ENCODE measurements at regions not wholly inside any gene's neighbourhood (a gene's known extent, or its start where the extent isn't known, plus 50 kb on each side); places are given as distances from the start of the nearest gene placed in this dataset.

GRCh38 chr6:99189823-99190721 lies 159.4 kb downstream of the FAXC start:
- ATAC-seq: no peak
- no peak for TF ChIP-seq BACH2 (CRISPR knock-in tag; IDR thresholded peaks at IDR 0.05; ENCODE audit: borderline replicate concordance)
- no peak for TF ChIP-seq GLIS3 (CRISPR knock-in tag; IDR thresholded peaks at IDR 0.05)
- TF ChIP-seq ZNF565 (CRISPR knock-in tag; conservative IDR thresholded peaks at IDR 0.05; ENCODE audit: low read depth): no peak
- TF ChIP-seq OSR1 (CRISPR knock-in tag; IDR thresholded peaks at IDR 0.05): no peak
- TF ChIP-seq ISL1 (CRISPR knock-in tag; IDR thresholded peaks at IDR 0.05): no peak
- no peak for TF ChIP-seq ZNF8 (CRISPR knock-in tag; IDR thresholded peaks at IDR 0.05)
- no peak for TF ChIP-seq ZC3H10 (CRISPR knock-in tag; IDR thresholded peaks at IDR 0.05)
- no peak for TF ChIP-seq ZFP3 (CRISPR knock-in tag; IDR thresholded peaks at IDR 0.05)
- no peak for TF ChIP-seq ESRRG (CRISPR knock-in tag; IDR thresholded peaks at IDR 0.05)
- TF ChIP-seq TSHZ2 (CRISPR knock-in tag; IDR thresholded peaks at IDR 0.05): no peak
- no peak for TF ChIP-seq PPARA (CRISPR knock-in tag; IDR thresholded peaks at IDR 0.05; ENCODE audit: borderline replicate concordance)
- no peak for TF ChIP-seq ARNTL (CRISPR knock-in tag; IDR thresholded peaks at IDR 0.05; ENCODE audit: borderline replicate concordance, low read depth)
- TF ChIP-seq PATZ1 (CRISPR knock-in tag; IDR thresholded peaks at IDR 0.05; ENCODE audit: borderline replicate concordance): no peak
- no peak for TF ChIP-seq RARB (CRISPR knock-in tag; IDR thresholded peaks at IDR 0.05)
- no peak for TF ChIP-seq CSDC2 (CRISPR knock-in tag; IDR thresholded peaks at IDR 0.05)
- TF ChIP-seq TCF4 (CRISPR knock-in tag; IDR thresholded peaks at IDR 0.05; ENCODE audit: borderline replicate concordance): no peak
- TF ChIP-seq CREB5 (CRISPR knock-in tag; IDR thresholded peaks at IDR 0.05; ENCODE audit: low read depth): no peak
- TF ChIP-seq SNAI2 (CRISPR knock-in tag; IDR thresholded peaks at IDR 0.05): no peak
- no peak for TF ChIP-seq POU6F1 (CRISPR knock-in tag; IDR thresholded peaks at IDR 0.05; ENCODE audit: borderline replicate concordance, low read depth)
- no peak for TF ChIP-seq CSRNP3 (CRISPR knock-in tag; IDR thresholded peaks at IDR 0.05)

- ATAC-seq: no peak
- TF ChIP-seq ESRRG (CRISPR knock-in tag; IDR thresholded peaks at IDR 0.05) (no peak), ZNF70 (CRISPR knock-in tag; IDR thresholded peaks at IDR 0.05) (no peak), POU6F1 (CRISPR knock-in tag; IDR thresholded peaks at IDR 0.05; ENCODE audit: borderline replicate concordance, low read depth) (no peak), CSDC2 (CRISPR knock-in tag; IDR thresholded peaks at IDR 0.05) (no peak), PPARA (CRISPR knock-in tag; IDR thresholded peaks at IDR 0.05; ENCODE audit: borderline replicate concordance) (no peak), TSHZ2 (CRISPR knock-in tag; IDR thresholded peaks at IDR 0.05) (no peak), ZNF8 (CRISPR knock-in tag; IDR thresholded peaks at IDR 0.05) (no peak), TCF4 (CRISPR knock-in tag; IDR thresholded peaks at IDR 0.05; ENCODE audit: borderline replicate concordance) (no peak), OSR1 (CRISPR knock-in tag; IDR thresholded peaks at IDR 0.05) (no peak), RARB (CRISPR knock-in tag; IDR thresholded peaks at IDR 0.05) (no peak), ZC3H10 (CRISPR knock-in tag; IDR thresholded peaks at IDR 0.05) (no peak), PATZ1 (CRISPR knock-in tag; IDR thresholded peaks at IDR 0.05; ENCODE audit: borderline replicate concordance) (no peak)
Measured at GRCh38 chr6:99187429-99187828, 162.0 kb downstream of the FAXC start.

Measured in SK-N-SH treated with all-trans-retinoic acid at 6 μM for 48 hours (cell line).